Amniotic epithelial cell (primary cell): ENCODE measurements at regions not wholly inside any gene's neighbourhood (a gene's known extent, or its start where the extent isn't known, plus 50 kb on each side); places are given as distances from the start of the nearest gene placed in this dataset.
A peak's percentile ranks its signal among the peaks of the same experiment; 100 is the strongest.

Experiments
- DNase-seq: peaks from one replicate; pipeline ENCODE4 v3.0.0-alpha.2; 2010; ENCODE audit warnings: low read depth

DNA sequence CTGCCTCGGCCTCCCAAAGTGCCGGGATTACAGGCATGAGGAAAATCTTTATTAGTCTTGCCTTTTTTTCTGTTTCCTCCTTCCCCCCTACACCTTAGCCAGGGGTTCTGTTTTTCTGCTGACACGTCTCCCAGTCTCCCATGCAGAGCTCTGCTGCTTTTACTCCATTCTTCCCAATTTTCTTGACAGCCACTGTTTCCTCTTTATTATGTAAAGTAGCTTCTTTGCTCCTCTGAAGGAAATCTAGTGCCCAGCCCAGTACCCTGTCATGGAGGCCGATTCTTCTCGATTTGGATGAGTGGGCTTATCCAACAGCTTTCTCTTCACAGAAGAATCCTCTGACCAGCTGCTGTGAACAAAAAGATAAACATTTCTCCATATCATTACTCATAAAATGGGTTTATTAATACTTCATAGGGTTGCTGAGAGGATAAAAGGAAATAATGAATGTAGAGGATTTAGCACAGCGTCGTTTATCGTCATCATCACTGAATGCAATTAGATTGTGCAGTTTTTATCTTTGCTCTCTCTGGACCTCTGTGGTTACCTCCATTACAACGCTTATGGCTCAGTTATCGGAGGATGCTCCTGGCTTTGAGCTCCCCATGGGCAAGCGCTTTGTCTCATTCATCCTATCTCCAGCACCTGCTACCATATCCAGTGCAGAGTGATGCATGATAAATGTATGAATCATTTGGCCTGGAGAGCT, 375.6 kb upstream of the C11orf87 start:
- no peak for DNase-seq

DNA sequence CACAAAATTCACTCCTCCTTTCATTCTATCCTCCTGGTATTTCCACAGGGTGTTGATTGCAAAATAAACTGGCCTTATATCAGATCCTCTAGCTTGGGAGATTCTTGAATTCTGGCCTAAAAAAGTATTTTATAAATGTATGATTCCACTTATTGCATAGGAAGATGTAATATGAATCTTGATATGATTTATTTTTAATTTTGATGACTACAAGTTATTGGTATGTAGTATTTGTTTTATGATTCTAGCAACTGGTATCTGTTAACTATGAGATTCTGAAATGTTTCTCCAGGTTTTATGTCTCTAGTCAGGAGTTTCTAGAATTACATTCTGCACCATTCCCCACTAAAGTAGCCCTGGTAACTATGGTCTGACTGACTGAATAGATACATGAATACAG, 373.9 kb upstream of the C11orf87 start:
- no peak for DNase-seq

GRCh38 chr11:109051200-109051599, 370.8 kb upstream of the C11orf87 start:
- no peak for DNase-seq

GRCh38 chr11:109059402-109059801, 362.6 kb upstream of the C11orf87 start:
- no peak for DNase-seq

DNA sequence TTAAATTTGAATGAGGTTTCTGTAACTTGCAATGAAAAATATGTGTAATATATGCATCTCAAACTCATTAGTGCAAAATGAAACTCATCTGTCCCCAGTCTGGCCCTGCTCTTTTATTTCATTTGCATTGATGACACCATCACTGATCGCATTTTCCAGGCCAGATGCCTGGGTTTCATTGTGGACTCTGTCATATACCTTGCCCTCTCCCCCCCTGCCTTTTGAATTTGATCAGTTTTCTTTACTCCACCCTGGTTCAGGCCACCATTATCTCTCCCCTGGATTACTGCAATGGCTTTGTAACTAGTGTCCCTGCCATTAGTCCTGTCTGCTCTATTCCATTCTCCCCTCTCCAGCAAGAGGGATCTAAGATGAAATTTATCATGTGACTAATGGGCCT, 360.6 kb upstream of the C11orf87 start:
- DNase-seq = no peak

DNA sequence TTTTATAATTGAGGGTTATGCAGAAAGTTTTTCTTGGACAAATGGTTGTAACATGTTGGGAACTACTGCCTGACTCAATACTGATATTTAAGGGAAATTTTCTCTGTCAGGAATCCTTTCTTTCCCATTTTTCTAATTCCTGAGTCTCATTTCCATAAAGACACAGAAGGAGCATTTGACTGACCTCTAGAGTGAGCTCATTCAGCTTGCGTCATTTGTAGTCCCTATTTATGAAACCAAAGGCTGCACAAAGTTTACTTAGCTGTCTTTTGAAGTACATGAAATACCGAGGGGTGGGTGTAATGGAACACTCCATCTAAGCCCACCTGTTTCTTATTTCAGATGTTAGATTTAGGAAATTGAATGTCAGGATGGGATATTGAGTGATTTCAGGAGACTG, 359.5 kb upstream of the C11orf87 start:
- peak; percentile 37 for DNase-seq

- no peak for DNase-seq
These were observed 359.1 kb upstream of the C11orf87 start for GRCh38 chr11:109062871-109063270.

DNA sequence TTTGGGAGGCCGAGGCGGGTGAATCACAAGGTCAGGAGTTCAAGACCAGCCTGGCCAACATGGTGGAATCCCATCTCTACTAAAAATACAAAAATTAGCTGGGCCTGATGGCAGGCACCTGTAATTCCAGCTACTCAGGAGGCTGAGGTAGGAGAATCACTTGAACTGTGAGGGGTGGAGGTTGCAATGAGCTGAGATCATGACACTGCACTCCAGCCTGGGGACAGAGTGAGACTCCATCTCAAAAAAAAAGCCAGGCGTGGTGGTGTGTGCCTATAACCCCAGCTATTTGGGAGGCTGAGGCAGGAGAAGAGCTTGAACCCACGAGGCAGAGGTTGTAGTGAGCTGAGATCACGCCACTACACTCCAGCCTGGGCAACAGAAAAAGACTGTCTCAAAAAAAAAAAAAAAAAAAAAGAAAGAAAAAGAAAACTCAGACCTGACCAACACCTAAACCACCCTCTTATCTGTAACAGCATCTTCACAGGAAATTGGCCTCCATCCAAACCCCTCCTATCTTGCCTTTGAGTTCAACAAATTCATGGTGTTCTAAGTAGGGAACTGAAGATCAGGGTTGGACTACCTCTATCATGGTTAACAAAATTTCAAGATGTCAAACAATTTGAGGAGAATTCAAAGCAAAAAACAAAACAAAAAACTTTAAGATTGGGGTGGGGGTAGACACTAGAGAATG, 357.2 kb upstream of the C11orf87 start:
- DNase-seq = peak; percentile 19

DNA sequence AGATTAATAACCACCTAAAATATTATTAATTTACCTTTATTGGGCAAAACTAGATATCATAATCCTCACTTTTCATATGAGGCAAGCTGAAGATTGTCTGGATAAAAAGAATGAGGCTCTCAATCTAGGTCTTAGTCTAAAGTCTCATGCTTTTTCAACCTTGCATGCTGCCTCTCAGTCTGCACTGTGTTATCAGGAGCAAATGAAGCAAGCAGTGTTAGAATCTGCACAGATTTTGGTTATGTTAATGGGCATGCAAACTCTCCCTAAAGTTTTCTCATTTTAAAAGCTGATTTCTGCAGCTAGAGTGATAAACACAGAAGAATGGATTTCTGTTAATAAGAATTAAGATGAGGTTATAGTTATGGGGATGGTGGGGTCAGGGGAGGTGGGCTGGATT, 350.7 kb upstream of the C11orf87 start:
- DNase-seq = no peak

- DNase-seq = peak; percentile 57
These were observed 350.1 kb upstream of the C11orf87 start for GRCh38 chr11:109071712-109072524.

GRCh38 chr11:109073032-109073822, 348.8 kb upstream of the C11orf87 start:
- DNase-seq = no peak

DNA sequence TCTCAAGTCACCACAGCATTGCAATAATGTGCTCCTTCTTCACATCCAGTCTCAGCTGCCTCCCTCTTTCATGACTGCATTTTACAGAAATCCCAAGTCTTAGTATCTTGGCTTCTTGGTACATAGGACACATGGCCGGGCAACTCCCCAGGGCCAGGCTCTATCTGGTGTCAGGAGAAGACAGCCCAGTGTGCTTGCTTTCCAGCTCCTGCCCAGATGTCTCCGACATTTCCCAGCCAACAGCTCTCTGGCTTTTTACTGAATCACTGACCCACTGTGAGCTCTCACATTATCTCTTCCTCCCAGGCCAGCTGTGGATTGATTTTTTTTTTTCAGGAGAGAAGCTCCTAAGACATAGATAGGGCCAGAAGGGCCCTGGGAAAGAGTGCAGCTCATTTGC, 346.0 kb upstream of the C11orf87 start:
- peak; percentile 56 for DNase-seq

DNA sequence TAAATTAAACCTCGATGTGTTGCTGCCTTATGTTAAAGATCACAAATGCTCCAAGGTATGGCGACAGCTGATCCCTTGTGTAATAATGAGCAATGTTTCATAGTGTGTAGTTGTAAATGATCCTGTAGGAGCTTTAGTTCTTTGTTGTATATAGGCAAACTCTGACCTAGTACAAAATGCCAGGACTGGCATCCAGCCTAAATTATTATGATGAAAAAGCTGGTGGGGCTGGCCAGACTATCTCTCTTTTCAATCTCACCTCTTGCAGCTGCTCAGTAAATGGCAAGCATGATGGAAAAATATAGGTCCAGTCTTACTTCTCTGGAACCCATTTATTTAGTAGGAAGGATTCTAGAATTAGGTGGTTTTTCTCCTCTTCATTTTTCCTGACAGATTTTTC, 345.1 kb upstream of the C11orf87 start:
- DNase-seq = peak; percentile 13

DNA sequence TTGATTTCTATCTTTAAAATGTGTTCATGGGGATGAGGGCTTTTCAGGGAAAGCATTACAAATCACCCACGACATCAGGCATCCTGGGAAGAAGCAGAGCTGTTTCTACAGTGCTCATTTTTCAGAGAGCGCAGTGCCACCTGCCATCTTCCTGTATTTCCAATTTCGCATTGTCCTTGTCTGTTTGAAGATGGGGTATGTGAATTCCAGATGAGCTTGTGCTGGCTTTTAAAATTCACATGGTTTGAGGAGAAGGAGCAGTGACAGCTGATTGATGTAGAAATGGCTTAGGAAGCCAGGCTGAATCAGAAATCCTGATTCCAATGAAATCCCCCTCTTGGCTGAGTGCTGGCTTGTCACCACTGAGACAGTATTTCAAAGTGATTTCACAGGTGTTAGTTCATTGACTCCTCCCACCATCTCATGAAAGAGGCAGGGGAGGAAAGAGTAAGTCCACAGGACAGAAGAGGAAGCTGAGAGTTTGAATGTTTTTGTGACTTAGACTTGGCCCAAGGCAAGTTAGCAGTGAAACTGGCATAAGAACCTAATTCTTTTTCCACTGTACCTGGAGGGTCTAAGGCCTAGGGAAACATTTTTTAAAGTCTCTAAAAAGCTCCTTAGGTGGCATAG, 344.6 kb upstream of the C11orf87 start:
- no peak for DNase-seq

DNA sequence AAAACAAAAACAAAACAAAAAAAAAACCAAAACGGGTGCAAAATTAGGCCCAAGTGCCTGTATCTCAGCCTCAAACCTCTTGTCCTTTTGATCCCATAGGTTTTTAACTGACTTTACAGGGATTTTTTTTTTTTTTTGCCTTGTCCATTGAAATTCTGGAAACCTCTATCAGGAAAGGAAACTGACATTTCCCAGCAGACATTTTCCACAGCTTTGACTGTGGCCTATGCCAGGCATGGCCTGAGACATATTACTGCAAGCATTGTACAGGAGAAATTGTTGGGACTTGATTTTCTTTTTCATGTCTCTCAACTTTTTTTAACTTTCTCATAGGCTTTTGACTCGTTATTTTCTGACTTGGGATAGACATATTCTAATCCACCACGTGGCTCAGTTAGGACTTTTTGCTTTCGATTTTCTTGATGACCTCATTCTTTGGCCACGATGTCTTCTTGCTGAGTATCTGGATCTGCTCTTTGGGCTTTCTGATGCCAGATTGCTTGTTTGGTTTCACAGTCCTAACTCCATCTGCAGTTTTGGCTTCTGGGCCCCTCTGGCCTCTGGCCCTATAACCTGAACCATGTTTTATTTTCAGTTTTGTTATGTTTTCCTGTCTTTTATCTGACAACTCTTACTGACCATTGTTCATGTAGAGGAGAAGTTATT, 336.1 kb upstream of the C11orf87 start:
- peak; percentile 31 for DNase-seq

- DNase-seq = no peak
These were observed 335.1 kb upstream of the C11orf87 start for GRCh38 chr11:109086931-109087330.

DNA sequence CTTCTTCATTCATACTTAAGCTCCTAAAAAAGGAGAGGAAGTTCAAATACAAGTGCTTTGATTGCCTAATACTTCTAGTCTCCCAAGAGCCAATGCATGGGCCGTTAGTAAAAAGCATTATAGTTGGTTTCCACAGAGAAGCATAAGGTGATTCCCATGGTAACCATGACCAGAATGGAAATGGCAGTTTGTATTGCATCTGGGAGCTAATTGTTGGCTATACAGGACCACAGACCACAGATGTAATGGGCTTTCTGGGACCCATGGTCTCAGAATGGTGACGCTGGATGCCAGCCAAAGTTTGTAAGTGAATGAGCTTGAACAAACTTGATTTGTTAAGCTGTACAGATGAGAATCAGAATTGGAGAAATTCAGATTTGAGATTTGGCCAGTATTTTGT, 333.9 kb upstream of the C11orf87 start:
- no peak for DNase-seq

DNA sequence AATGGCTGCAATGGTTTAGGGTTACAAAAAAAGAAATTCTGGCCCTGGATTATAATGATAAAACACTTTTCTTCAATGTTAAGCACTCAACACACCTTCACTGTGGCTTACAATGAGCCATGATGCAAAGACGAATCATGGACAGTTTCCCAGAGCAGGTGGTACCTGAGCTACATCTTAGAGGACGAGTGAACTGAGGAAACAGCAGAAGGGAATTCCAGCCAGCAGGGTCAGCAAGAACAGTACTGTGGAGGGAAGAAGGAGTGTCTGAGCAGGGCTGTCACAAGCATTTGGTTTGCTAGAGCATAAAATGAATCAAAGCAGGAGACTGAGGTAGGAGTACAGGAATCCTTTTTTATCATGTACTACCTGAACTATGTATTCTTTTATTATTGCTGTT, 332.8 kb upstream of the C11orf87 start:
- DNase-seq = no peak

GRCh38 chr11:109093354-109093753, 328.6 kb upstream of the C11orf87 start:
- DNase-seq = no peak

- DNase-seq = peak; percentile 39
These were observed 325.7 kb upstream of the C11orf87 start for GRCh38 chr11:109096266-109096665.
